ENCODE measurements at regions not wholly inside any gene's neighbourhood (a gene's known extent, or its start where the extent isn't known, plus 50 kb on each side); places are given as distances from the start of the nearest gene placed in this dataset.

DNA sequence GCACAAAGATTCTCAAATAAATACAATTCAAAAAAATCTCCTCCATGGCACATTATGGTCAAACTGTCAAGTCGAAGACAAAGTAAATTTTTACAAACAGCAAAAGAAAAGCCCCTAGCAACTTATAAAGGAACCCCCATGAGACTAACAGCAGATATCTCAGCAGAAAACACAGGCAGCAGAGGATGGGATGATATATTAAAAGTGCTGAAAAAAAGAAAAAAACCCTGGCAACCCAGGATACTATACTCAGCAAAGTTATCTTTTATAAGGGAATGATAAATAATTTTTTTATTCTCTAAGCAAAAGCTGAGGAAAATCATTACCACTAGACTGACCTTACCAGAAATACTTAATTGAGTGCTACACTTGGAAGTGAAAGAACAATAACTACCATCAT, 326.4 kb downstream of the CYRIA start:
- ChIA-PET CTCF (no interaction called here), POLR2A (no interaction called here)
- WGBS (ENCODE audit: insufficient coverage) = no CpG with 5 or more reads among the region's 1 CpG

DNA sequence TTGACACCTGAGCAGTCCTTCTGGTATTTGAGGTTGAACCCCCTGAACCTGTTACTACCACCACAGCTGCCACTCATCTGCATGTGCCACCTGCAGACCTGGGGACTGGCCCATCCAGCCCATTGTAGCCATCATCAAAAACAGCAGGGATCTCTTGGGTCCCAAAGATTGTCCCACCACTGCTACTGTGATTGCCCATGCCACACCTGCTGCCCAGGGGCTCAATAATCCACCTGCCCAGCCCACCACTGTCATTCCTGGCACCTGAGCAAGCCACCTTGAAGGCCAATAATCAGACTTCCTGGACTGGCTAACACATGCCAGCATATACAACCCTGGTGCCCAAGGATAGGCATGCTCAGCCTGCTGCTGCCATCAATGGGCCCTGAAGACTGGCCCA, 327.6 kb downstream of the CYRIA start:
- Histone ChIP-seq H4K20me1 (ENCODE audit: control insufficient read depth, insufficient read depth, low read length, poor library complexity, severe bottlenecking) (no peaks in the 10 kb centered on the region), H3K4me1 (ENCODE audit: control insufficient read depth in 2 of 2, insufficient read depth in 2 of 2, low read length in 2 of 2) (no peaks in the 10 kb centered on the region), H3K27ac (ENCODE audit: low read length in 2 of 2) (no peak overlapping the region), H3K79me2 (ENCODE audit: control insufficient read depth, insufficient read depth, low read length) (no peaks in the 10 kb centered on the region), H3K36me3 (replicated peaks in 1 of 2; ENCODE audit: control extremely low read depth in 1 of 2, control insufficient read depth in 1 of 2, extremely low read depth in 1 of 2, insufficient read depth in 2 of 2, low read length in 1 of 2) (no peaks in the 10 kb centered on the region), H3K9ac (ENCODE audit: low read length) (no peak overlapping the region), H3K4me2 (replicated peaks; ENCODE audit: low read depth, low read length, poor library complexity, severe bottlenecking) (no peak overlapping the region), H2AFZ (ENCODE audit: insufficient read depth, low read depth, low read length, poor library complexity, severe bottlenecking) (no peak overlapping the region), H3K27me3 (replicated peaks in 1 of 4; ENCODE audit: control extremely low read depth in 1 of 4, control insufficient read depth in 3 of 4, insufficient read depth in 4 of 4, low read length in 3 of 4) (no peaks in the 10 kb centered on the region), H3K9me3 (ENCODE audit: control extremely low read depth in 1 of 3, control insufficient read depth in 2 of 3, insufficient read depth in 1 of 3, low read length in 2 of 3) (peaks cover 1 to 11% (median 3%) of the 10 kb centered on the region in 3 donors), H3K4me3 (ENCODE audit: control extremely low read depth in 1 of 5, extremely low read depth in 1 of 5, insufficient read depth in 1 of 5, low read depth in 2 of 5, low read length in 4 of 5) (no peak overlapping the region)
- H3K9me3 Mint-ChIP-seq (ENCODE audit: insufficient read depth) = peaks cover 17% of the 10 kb centered on the region
- no peaks in the 10 kb centered on the region for H3K4me1 Mint-ChIP-seq
- ChIA-PET POLR2A (no interaction called here), CTCF (no interaction called here)
- peaks cover 3% of the 10 kb centered on the region for H3K27me3 Mint-ChIP-seq
- DNase-seq = no peak
- H3K27ac Mint-ChIP-seq = no peak overlapping the region
- no peak overlapping the region for H3K4me3 Mint-ChIP-seq
- TF ChIP-seq, protein P1, sequence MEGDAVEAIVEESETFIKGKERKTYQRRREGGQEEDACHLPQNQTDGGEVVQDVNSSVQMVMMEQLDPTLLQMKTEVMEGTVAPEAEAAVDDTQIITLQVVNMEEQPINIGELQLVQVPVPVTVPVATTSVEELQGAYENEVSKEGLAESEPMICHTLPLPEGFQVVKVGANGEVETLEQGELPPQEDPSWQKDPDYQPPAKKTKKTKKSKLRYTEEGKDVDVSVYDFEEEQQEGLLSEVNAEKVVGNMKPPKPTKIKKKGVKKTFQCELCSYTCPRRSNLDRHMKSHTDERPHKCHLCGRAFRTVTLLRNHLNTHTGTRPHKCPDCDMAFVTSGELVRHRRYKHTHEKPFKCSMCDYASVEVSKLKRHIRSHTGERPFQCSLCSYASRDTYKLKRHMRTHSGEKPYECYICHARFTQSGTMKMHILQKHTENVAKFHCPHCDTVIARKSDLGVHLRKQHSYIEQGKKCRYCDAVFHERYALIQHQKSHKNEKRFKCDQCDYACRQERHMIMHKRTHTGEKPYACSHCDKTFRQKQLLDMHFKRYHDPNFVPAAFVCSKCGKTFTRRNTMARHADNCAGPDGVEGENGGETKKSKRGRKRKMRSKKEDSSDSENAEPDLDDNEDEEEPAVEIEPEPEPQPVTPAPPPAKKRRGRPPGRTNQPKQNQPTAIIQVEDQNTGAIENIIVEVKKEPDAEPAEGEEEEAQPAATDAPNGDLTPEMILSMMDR (IDR thresholded peaks at IDR 0.05) = no peak
- TF ChIP-seq EZH2 (IDR thresholded peaks at IDR 0.05; ENCODE audit: borderline replicate concordance, insufficient read depth, low read depth, low read length, poor library complexity, severe bottlenecking) = no peak
- no peak for ATAC-seq (ENCODE audit: low read depth)
- intact Hi-C loops (cut with micrococcal nuclease) = no loop called here

More for the DNA sequence above, 326.4 kb downstream of the CYRIA start:
- Histone ChIP-seq H3K4me3 (ENCODE audit: control extremely low read depth in 1 of 5, extremely low read depth in 1 of 5, insufficient read depth in 1 of 5, low read depth in 2 of 5, low read length in 4 of 5) (no peak overlapping the region), H2AFZ (ENCODE audit: insufficient read depth, low read depth, low read length, poor library complexity, severe bottlenecking) (no peak overlapping the region), H3K79me2 (ENCODE audit: control insufficient read depth, insufficient read depth, low read length) (no peaks in the 10 kb centered on the region), H3K27ac (ENCODE audit: low read length in 2 of 2) (no peak overlapping the region), H3K36me3 (replicated peaks in 1 of 2; ENCODE audit: control extremely low read depth in 1 of 2, control insufficient read depth in 1 of 2, extremely low read depth in 1 of 2, insufficient read depth in 2 of 2, low read length in 1 of 2) (no peaks in the 10 kb centered on the region), H3K9me3 (ENCODE audit: control extremely low read depth in 1 of 3, control insufficient read depth in 2 of 3, insufficient read depth in 1 of 3, low read length in 2 of 3) (peaks cover 1 to 11% (median 3%) of the 10 kb centered on the region in 3 donors), H3K9ac (ENCODE audit: low read length) (no peak overlapping the region), H3K4me1 (ENCODE audit: control insufficient read depth in 2 of 2, insufficient read depth in 2 of 2, low read length in 2 of 2) (no peaks in the 10 kb centered on the region), H3K27me3 (replicated peaks in 1 of 4; ENCODE audit: control extremely low read depth in 1 of 4, control insufficient read depth in 3 of 4, insufficient read depth in 4 of 4, low read length in 3 of 4) (no peaks in the 10 kb centered on the region), H3K4me2 (replicated peaks; ENCODE audit: low read depth, low read length, poor library complexity, severe bottlenecking) (no peak overlapping the region), H4K20me1 (ENCODE audit: control insufficient read depth, insufficient read depth, low read length, poor library complexity, severe bottlenecking) (no peaks in the 10 kb centered on the region)
- DNase-seq (no peak), ATAC-seq (ENCODE audit: low read depth) (no peak)
- Mint-ChIP-seq H3K27me3 (peaks cover 3% of the 10 kb centered on the region), H3K4me1 (no peaks in the 10 kb centered on the region), H3K9me3 (ENCODE audit: insufficient read depth) (peaks cover 17% of the 10 kb centered on the region), H3K4me3 (no peak overlapping the region), H3K27ac (no peak overlapping the region)
- TF ChIP-seq, protein P1 (IDR thresholded peaks at IDR 0.05) = no peak
- TF ChIP-seq EZH2 (IDR thresholded peaks at IDR 0.05; ENCODE audit: borderline replicate concordance, insufficient read depth, low read depth, low read length, poor library complexity, severe bottlenecking) = no peak
- intact Hi-C loops (cut with micrococcal nuclease) = no loop called here

All from B cell (primary cell).